Left ventricle myocardium superior (tissue), 1 donor: ENCODE measurements at regions not wholly inside any gene's neighbourhood (a gene's known extent, or its start where the extent isn't known, plus 50 kb on each side); places are given as distances from the start of the nearest gene placed in this dataset.

Experiments
- ATAC-seq: fragments of 200-7000 bp; cut with Tn5 transposase; one replicate; pipeline ENCODE4 v1.9.1; 2020; ENCODE audit warnings: mild to moderate bottlenecking, moderate library complexity
- DNase-seq: peaks from one replicate; pipeline ENCODE4 v3.0.0-alpha.2; 2020
- intact Hi-C: fragments of 100-400 bp; cut with micrococcal nuclease; formaldehyde crosslinking; loops from one replicate; pipeline ENCODE4 v1.11.0; 2022
- donor health status: DM: no; HTN: yes; CAD: no; lungs with severe emphysema.

DNA sequence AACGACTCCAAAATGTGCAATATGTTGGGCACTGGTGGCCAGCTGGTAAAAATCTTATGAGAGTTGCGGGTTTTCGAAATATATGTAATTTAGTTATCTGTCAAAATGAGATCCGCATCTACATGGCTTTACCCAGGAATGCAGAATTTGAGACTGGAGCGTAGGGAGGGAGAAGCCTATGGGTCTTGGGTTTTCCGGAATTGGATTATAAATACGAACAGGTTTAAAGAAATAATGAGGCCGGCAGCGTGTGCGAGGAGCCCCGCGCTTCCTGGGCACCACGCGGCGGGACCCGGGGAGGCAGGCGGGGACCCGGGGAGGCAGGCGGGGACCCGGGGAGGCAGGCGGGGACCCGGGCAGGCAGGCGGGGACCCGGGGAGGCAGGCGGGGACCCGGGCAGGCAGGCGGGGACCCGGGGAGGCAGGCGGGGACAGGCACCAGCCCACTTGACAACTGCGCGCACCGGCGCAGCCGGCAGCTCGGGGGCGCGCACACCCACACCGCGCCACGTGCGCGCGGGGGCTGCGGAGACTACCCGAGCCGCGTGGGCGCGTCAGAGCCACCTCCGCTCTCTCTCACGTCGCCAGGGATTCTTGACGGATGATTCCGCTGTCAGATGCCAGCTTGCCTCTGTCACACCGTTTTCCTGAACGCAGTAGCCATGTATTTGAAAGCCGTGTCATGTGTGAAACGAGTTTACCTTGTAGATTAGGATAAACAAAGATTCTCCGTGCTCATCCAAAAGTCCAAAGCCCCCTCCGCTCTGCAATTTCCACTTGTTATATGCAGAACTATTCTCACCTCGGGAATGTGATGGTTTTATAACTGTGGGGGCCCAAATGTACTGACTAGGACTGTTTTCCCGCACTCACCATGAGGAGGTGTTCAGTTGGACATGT, 54.3 kb upstream of the HNRNPU start:
- peak; percentile 95 for ATAC-seq
- DNase-seq, result peak; percentile 74
- intact Hi-C loops, result no loop called here

DNA sequence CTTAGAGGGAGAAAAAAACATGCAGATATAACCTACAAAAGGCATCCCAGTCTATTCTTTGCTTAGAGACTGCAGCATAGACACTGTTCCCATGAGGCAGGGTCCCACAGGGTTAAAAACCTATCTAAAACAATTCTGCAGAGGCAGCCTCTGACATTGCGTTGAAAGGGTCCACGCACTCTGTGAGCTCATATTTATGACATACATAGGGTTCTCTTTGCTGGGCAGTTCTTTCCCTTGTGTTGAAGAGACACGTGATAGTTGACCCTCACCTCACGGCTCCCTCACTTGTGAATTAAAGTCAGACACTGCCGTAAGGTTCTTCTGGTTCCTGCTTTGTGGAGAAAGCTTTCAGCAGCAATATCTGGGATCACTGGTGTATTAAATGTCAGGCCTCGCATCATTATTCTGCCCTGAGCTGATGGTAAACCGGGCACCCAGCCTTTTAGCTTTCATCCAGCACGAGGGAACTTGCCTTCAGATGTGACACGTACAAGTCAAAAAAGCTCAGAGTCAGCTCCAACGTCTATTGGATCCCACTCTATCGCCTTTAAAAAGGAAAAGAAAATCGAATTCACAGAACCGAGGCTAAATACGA, 52.8 kb upstream of the HNRNPU start:
- ATAC-seq (no peak), DNase-seq (no peak)
- intact Hi-C loops, result no loop called here

DNA sequence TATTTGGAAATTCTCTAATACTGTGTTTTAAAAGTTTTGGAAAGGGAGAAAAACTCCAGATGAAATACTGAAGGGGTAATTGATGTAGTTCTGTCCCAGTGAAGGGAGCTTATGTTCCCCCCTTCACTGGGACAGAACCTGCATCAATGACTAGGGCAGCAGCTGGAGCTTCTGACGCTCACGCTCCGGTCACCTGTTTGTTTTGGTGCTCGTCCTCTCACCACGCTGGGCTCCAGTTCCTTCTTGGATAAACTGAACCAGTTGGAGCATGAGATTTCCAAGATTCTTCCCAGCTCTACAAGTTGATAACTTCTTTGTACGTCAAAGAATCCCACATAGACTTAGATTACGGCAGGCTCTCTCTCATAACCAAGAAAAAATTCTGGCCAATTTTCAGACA, 51.4 kb upstream of the HNRNPU start:
- DNase-seq, result no peak
- intact Hi-C loops, result no loop called here
- no peak for ATAC-seq

DNA sequence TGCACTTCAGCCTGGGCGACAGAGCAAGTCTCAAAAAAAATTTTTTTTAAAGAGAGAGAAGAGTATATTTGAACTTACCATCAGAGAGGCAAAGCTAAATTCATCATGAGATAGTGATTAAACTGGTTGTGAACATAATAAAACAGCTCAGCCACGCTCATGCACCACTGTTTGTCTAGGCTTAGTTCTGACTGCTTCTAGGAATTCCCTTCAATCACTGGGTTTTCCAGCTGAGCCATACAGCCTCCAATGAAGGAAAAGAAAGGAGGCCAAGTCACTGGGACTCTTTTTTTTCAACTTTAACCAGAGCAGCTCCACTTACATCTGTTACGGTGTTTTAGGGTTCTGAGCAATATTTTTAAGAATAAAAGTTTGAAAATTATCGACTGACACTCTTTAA, 50.4 kb upstream of the HNRNPU start:
- intact Hi-C loops, result no loop called here
- DNase-seq (no peak), ATAC-seq (no peak)
